ENCODE measurements at regions not wholly inside any gene's neighbourhood (a gene's known extent, or its start where the extent isn't known, plus 50 kb on each side); places are given as distances from the start of the nearest gene placed in this dataset.

GRCh38 chrX:101745046-101745445 is 85.4 kb upstream of the ARMCX2 start:
- TF ChIP-seq CTCF (IDR thresholded peaks at IDR 0.05) (no peak), POLR2A (IDR thresholded peaks at IDR 0.05) (no peak), POLR2AphosphoS5 (IDR thresholded peaks at IDR 0.05) (no peak)

Data from breast epithelium (tissue), 3 donors.